ENCODE measurements at regions not wholly inside any gene's neighbourhood (a gene's known extent, or its start where the extent isn't known, plus 50 kb on each side); places are given as distances from the start of the nearest gene placed in this dataset.

DNA sequence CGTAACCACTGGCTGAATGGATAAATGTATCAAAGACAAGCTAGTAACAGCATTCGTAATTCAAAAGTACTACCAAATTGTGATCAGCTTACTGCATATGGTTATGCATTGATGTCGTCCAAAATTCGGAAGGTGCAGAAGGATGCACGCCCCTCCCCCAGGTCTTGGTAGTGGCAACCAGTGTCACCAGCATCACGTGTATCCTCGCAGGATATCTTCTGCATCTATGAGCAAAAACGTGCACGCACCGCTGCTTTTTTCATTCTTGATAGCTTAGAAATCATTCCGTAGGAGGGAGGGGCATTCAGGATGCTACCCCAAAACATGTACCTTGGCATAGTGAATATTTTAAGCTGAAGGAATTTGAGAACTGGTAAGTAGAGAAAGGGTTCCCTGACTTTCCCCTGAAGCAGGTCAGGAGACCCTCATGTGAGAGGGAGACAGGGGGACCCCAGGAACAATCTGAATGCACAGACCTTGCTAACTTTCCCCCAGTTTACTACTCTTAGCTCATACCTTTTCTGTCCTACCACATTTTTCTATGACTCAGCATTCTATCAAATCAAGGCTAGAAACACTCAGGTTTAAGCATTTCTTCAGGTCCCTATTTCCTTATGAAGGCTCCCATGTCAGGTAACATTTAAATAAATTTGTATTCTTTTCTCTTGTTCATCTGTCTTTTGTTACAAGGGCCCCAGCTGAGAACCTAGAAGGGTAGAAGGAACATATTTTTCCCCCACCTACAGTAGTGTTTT lies 61.2 kb upstream of the TM9SF2 start:
- Mint-ChIP-seq H3K4me1 (peaks cover 23% of the 10 kb centered on the region), H3K36me3 (no peaks in the 10 kb centered on the region), H3K4me3 (no peak overlapping the region), H3K9me3 (no peaks in the 10 kb centered on the region), H3K27ac (no peak overlapping the region), H3K27me3 (ENCODE audit: low read depth) (no peaks in the 10 kb centered on the region)
- POLR2A ChIA-PET: no interaction called here
- CTCF ChIA-PET: interaction anchor here (0.5 to 2.1 kb wide), 7 partner anchors 52 to 517 kb away, joined by 3 to 9 read pairs (median 4); no protein-coding TSS in a partner anchor
- DNase-seq (ENCODE audit: low spot score) (no peak), ATAC-seq (no peak)
- TF ChIP-seq MXD4 (CRISPR knock-in tag; IDR thresholded peaks at IDR 0.05; ENCODE audit: borderline replicate concordance): no peak
- TF ChIP-seq, protein P1, sequence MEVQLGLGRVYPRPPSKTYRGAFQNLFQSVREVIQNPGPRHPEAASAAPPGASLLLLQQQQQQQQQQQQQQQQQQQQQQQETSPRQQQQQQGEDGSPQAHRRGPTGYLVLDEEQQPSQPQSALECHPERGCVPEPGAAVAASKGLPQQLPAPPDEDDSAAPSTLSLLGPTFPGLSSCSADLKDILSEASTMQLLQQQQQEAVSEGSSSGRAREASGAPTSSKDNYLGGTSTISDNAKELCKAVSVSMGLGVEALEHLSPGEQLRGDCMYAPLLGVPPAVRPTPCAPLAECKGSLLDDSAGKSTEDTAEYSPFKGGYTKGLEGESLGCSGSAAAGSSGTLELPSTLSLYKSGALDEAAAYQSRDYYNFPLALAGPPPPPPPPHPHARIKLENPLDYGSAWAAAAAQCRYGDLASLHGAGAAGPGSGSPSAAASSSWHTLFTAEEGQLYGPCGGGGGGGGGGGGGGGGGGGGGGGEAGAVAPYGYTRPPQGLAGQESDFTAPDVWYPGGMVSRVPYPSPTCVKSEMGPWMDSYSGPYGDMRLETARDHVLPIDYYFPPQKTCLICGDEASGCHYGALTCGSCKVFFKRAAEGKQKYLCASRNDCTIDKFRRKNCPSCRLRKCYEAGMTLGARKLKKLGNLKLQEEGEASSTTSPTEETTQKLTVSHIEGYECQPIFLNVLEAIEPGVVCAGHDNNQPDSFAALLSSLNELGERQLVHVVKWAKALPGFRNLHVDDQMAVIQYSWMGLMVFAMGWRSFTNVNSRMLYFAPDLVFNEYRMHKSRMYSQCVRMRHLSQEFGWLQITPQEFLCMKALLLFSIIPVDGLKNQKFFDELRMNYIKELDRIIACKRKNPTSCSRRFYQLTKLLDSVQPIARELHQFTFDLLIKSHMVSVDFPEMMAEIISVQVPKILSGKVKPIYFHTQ (CRISPR knock-in tag; IDR thresholded peaks at IDR 0.05): no peak
- no peak for TF ChIP-seq ZNF396 (CRISPR knock-in tag; IDR thresholded peaks at IDR 0.05; ENCODE audit: borderline replicate concordance)
- no peak for TF ChIP-seq RELA (CRISPR knock-in tag; IDR thresholded peaks at IDR 0.05; ENCODE audit: borderline replicate concordance)

DNA sequence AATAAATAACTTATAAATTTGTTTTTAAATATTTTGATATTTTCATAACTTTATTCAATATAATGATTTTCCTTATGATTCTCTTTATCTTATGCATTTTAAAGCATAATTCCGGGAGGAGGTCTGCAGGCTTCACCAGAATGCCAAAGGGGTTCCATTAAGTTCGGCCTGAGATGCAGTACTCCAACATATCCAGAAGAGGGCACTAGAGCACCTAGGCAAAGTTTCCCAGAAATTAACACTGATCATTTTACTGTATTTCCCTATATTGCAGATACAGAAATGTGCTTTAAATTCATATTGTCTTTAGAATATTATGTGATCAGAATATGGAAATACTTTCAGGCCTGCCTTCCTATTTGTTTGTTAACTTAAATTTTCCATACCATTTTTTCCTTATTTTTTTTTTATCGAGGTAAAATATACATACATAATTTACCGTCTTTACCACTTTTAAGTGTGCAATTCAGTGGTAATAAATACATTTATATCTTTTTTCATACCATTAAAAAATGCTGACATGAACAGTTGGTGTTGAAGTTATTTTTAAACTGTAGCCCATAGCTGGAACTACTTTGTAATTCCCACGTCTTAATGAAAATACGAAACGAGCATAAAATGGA lies 58.9 kb upstream of the TM9SF2 start:
- ChIA-PET POLR2A (no interaction called here), CTCF (interaction anchor here (0.6 to 3.1 kb wide), 13 partner anchors 25 to 603 kb away, joined by 3 to 11 read pairs (median 3); partner anchors contain the start of gene CLYBL)
- Mint-ChIP-seq H3K4me1 (peaks cover 32% of the 10 kb centered on the region), H3K4me3 (no peak overlapping the region), H3K9me3 (no peaks in the 10 kb centered on the region), H3K27ac (no peak overlapping the region), H3K27me3 (ENCODE audit: low read depth) (no peaks in the 10 kb centered on the region), H3K36me3 (no peaks in the 10 kb centered on the region)
- DNase-seq (ENCODE audit: low spot score) (peak; percentile 27), ATAC-seq (no peak; the same call in 1 of the 2 replicates)
- TF ChIP-seq, protein P2, sequence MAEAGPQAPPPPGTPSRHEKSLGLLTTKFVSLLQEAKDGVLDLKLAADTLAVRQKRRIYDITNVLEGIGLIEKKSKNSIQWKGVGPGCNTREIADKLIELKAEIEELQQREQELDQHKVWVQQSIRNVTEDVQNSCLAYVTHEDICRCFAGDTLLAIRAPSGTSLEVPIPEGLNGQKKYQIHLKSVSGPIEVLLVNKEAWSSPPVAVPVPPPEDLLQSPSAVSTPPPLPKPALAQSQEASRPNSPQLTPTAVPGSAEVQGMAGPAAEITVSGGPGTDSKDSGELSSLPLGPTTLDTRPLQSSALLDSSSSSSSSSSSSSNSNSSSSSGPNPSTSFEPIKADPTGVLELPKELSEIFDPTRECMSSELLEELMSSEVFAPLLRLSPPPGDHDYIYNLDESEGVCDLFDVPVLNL (CRISPR knock-in tag; IDR thresholded peaks at IDR 0.05; ENCODE audit: borderline replicate concordance, low read depth): no peak
- no peak for TF ChIP-seq EMX1 (CRISPR knock-in tag; IDR thresholded peaks at IDR 0.05)
- TF ChIP-seq, protein P3, sequence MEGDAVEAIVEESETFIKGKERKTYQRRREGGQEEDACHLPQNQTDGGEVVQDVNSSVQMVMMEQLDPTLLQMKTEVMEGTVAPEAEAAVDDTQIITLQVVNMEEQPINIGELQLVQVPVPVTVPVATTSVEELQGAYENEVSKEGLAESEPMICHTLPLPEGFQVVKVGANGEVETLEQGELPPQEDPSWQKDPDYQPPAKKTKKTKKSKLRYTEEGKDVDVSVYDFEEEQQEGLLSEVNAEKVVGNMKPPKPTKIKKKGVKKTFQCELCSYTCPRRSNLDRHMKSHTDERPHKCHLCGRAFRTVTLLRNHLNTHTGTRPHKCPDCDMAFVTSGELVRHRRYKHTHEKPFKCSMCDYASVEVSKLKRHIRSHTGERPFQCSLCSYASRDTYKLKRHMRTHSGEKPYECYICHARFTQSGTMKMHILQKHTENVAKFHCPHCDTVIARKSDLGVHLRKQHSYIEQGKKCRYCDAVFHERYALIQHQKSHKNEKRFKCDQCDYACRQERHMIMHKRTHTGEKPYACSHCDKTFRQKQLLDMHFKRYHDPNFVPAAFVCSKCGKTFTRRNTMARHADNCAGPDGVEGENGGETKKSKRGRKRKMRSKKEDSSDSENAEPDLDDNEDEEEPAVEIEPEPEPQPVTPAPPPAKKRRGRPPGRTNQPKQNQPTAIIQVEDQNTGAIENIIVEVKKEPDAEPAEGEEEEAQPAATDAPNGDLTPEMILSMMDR (IDR thresholded peaks at IDR 0.05): peak; percentile 88

DNA sequence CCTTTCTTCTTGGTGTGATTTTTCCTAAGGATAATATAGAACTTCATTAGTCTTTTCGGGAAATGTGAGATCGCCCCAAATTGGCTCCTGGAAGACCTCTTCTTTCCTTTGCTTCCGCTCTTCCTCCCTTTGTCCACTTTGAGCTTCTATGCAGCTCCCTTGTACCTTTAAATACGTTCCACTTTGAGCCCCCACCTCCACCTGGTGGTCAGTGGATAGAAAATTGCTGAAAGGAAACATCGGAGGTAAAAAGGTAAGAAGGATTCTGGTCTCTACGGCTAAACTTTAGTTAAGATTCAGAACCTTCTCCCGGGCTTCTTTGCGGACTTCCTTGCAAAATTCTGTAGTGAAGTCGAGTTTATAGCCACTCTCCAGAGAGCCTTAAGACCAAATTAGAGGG lies 55.0 kb upstream of the TM9SF2 start:
- Mint-ChIP-seq H3K4me3 (no peak overlapping the region), H3K36me3 (no peaks in the 10 kb centered on the region), H3K9me3 (peaks cover 2% of the 10 kb centered on the region), H3K27ac (no peak overlapping the region), H3K27me3 (ENCODE audit: low read depth) (no peaks in the 10 kb centered on the region; the same call in 1 of the 2 replicates), H3K4me1 (peaks cover 14% of the 10 kb centered on the region)
- CTCF ChIA-PET: interaction anchor here (0.7 to 1.9 kb wide), 16 partner anchors 9 to 269 kb away, joined by 3 to 7 read pairs (median 4); partner anchors contain the start of gene CLYBL
- ATAC-seq (peak; percentile 80), DNase-seq (ENCODE audit: low spot score) (peak; percentile 38)
- TF ChIP-seq CBFB (CRISPR knock-in tag; IDR thresholded peaks at IDR 0.05; ENCODE audit: low read depth) (no peak), CREM (CRISPR knock-in tag; IDR thresholded peaks at IDR 0.05) (no peak), MYBL2 (CRISPR knock-in tag; IDR thresholded peaks at IDR 0.05) (no peak), FOXK1 (CRISPR knock-in tag; IDR thresholded peaks at IDR 0.05) (no peak)
- TF ChIP-seq, protein P4, sequence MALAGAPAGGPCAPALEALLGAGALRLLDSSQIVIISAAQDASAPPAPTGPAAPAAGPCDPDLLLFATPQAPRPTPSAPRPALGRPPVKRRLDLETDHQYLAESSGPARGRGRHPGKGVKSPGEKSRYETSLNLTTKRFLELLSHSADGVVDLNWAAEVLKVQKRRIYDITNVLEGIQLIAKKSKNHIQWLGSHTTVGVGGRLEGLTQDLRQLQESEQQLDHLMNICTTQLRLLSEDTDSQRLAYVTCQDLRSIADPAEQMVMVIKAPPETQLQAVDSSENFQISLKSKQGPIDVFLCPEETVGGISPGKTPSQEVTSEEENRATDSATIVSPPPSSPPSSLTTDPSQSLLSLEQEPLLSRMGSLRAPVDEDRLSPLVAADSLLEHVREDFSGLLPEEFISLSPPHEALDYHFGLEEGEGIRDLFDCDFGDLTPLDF (CRISPR knock-in tag; IDR thresholded peaks at IDR 0.05): no peak
- POLR2A ChIA-PET: no interaction called here

Measured in WTC11 (cell line).